ENCODE measurements at regions not wholly inside any gene's neighbourhood (a gene's known extent, or its start where the extent isn't known, plus 50 kb on each side); places are given as distances from the start of the nearest gene placed in this dataset.

DNA sequence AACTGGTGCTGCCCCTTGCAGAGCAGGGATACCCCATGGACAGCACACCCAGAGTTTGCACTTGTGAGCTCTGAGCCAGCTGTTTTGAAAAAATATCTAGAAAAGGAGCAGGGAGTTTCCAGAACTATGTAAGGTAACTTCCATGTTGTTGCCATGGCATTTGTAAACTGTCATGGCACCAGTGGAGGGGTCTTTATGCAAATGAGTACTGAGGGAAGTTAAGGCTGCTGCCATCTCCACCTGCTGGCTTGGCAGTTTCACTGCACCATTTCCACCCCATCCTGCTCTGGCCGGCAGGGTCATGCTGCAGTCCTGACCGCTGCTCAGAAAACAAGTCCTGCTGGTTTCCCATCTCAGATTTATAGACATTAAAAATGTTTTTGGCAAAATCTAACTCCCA is 52.3 kb upstream of the SNTG2 start:
- no peak for DNase-seq (ENCODE audit: low spot score in 2 of 2)

GRCh38 chr2:897091-897490 is 53.6 kb upstream of the SNTG2 start:
- FAIRE-seq: no peak
- DNase-seq (ENCODE audit: low spot score in 2 of 2): no peak

More for the DNA sequence above, 52.3 kb upstream of the SNTG2 start:
- FAIRE-seq: no peak

GRCh38 chr2:893311-893710 is 57.3 kb upstream of the SNTG2 start:
- no peak for DNase-seq (ENCODE audit: low spot score in 2 of 2)
- no peak for FAIRE-seq

DNA sequence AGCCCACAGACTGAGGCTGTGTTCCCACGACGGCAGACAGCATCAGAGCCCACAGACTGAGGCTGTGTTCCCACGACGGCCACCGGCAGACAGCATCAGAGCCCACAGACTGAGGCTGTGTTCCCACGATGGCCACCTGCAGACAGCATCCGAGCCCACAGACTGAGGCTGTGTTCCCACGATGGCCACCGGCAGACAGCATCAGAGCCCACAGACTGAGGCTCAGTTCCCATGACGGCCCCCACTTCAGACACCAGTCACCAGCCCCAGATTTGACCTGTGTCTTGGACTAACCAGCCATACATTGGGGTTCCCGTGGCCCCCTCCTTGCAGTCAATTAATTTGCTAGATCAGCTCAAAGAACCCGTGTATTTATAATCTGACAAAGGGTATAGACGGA is 57.8 kb upstream of the SNTG2 start:
- FAIRE-seq: no peak
- DNase-seq (ENCODE audit: low spot score in 2 of 2): no peak

- DNase-seq (ENCODE audit: low spot score in 2 of 2) (no peak), FAIRE-seq (no peak)
These were observed 58.2 kb upstream of the SNTG2 start for GRCh38 chr2:892401-892800.

- DNase-seq (ENCODE audit: low spot score in 2 of 2): no peak
- FAIRE-seq: no peak
These were observed 58.9 kb upstream of the SNTG2 start for GRCh38 chr2:891734-892133.

DNA sequence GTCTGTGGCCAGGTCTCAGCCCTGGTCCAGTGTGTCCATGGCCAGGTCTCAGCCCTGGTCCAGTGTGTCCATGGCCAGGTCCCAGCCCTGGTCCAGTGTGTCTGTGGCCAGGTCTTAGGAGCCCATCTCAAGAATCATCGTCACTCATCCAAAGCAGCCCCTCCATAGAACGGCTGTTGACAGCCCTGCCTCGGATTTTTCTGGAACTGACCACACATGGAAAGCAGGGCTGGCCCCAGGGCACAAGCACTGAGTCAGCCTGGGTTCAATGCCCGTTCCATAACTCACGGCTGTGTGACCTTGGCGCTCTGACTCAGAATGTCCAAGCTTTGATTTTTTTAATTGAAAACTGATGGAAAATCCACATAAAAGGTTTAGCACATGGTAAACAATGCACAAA is 59.9 kb upstream of the SNTG2 start:
- DNase-seq (ENCODE audit: low spot score in 2 of 2) (no peak), FAIRE-seq (no peak)

DNA sequence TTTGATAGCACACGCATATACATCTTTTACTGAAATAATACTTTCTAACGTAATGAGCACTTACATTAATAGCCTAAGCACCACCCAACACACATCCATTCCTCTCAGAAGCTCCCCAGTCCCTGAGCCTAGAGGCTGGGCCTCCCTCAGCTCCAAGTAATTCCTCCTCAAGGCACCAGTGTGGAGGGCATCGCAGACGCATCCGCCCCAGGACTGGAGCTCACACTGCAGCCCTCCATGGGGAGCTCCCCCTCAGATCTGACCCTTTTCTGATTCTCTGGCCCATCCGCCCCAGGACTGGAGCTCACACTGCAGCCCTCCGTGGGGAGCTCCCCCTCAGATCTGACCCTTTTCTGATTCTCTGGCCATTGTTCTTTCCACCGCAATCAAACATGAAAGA is 60.4 kb upstream of the SNTG2 start:
- DNase-seq (ENCODE audit: low spot score in 2 of 2) (no peak), FAIRE-seq (no peak)

DNA sequence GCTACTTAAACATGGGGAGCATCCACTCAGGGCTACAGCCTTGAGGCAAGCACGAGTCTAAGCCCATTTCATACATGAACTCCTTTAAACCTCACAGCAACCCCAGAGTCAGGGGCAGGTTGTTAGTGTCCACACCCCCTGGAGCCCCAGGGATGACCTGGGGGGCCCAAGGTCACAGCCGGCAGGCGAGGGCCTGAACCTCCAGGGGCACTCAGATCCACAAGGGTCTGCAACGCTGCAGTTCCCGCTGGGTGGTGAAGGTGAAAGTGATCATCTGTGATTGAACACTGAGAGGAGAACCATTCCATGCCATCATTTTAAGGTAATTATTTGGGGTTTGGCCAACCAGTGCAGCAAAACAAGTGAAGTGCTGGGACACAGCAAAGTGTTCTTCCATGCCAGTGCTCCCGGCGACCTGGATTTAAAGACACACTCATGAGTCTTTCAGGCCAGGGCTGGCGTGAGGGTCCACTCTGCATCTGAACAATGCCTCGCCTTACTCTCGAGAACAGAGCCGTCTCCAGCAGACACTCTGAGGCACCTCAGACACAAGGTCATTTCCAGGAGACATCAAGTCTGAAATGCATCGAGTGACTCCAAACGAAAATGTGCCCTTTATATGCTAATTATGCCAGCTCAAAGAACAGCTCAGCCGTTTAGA is 61.6 kb upstream of the SNTG2 start:
- FAIRE-seq: no peak
- DNase-seq (ENCODE audit: low spot score in 2 of 2): no peak

DNA sequence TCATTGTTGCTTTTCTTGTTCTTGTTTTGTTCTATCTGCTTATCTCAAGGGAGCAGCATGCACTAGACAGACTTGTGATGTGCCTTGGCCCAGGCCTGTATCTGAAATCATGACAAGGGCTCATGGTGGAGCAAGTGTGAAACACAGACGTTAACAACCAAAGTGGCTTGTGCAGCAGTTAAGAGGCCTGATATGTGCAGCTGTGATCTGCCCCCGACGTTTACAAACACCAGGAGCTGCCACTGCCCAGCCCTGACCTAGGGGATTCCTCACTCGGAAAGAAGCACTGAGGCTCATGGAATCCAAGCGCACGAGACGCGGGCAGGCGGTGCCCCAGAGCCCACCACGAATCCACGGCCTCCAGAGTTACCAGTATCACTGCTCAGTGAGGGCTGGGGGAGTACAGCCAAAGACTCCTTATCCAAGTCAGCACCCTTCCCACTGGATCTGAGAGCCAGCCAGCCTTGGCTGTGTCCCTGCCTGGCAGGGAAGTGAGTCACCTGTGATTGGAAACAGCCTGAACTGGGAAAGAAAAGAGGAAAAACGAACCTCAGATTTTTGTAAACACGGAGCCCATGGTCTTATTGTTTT is 62.3 kb upstream of the SNTG2 start:
- no peak for DNase-seq (ENCODE audit: low spot score in 2 of 2)
- FAIRE-seq: no peak

DNA sequence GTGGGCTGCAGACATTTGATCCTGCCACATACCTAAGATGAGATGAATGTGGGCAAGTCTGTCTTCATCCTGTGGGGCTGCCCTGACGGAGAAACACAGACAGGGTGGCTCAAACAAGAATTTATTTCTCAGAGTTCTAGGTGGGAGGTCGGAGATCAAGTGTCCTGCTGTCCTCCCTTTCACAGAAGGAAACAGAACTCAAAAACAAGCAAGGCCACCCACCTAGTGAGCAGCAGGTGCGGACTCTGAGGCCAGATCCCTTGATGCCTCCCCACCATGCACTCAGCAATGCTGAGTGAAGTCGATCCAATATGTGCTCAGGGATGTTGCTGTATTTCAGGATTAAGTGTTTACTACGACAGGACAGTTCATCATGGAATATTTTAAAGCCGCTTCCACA is 63.0 kb upstream of the SNTG2 start:
- no peak for FAIRE-seq
- DNase-seq (ENCODE audit: low spot score in 2 of 2): no peak

GRCh38 chr2:886072-887022 is 64.3 kb upstream of the SNTG2 start:
- FAIRE-seq (no peak), DNase-seq (ENCODE audit: low spot score in 2 of 2) (no peak)

GRCh38 chr2:885230-886071 is 65.2 kb upstream of the SNTG2 start:
- DNase-seq (ENCODE audit: low spot score in 2 of 2): no peak
- no peak for FAIRE-seq

- no peak for DNase-seq (ENCODE audit: low spot score in 2 of 2)
- FAIRE-seq: no peak
These were observed 66.6 kb upstream of the SNTG2 start for GRCh38 chr2:883803-884748.

DNA sequence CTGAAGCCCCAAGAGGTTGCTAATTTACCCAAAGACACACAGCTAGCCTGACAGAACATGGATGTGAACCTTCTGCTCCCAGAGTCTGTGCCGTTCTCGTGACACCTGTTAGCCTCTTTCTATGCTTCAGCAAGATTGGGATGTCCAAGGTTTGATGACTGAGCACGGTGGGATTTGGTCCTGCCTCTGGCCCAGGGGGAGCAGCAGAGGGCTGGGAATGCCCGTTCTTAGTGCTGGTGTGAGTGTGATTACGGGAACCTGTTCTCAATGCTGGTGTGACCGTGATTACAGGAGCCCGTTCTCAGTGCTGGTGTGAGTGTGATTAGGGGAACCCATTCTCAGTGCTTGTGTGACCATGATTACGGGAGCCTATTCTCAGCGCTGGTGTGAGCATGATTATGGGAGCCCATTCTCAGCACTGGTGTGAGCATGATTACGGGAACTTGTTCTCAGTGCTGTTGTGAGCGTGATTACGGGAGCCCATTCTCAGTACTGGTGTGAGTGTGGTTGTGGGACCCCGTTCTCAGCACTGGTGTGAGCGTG is 67.3 kb upstream of the SNTG2 start:
- FAIRE-seq (no peak), DNase-seq (ENCODE audit: low spot score in 2 of 2) (no peak)

- FAIRE-seq (no peak), DNase-seq (ENCODE audit: low spot score in 2 of 2) (no peak)
These were observed 69.3 kb upstream of the SNTG2 start for GRCh38 chr2:881204-881918.

DNA sequence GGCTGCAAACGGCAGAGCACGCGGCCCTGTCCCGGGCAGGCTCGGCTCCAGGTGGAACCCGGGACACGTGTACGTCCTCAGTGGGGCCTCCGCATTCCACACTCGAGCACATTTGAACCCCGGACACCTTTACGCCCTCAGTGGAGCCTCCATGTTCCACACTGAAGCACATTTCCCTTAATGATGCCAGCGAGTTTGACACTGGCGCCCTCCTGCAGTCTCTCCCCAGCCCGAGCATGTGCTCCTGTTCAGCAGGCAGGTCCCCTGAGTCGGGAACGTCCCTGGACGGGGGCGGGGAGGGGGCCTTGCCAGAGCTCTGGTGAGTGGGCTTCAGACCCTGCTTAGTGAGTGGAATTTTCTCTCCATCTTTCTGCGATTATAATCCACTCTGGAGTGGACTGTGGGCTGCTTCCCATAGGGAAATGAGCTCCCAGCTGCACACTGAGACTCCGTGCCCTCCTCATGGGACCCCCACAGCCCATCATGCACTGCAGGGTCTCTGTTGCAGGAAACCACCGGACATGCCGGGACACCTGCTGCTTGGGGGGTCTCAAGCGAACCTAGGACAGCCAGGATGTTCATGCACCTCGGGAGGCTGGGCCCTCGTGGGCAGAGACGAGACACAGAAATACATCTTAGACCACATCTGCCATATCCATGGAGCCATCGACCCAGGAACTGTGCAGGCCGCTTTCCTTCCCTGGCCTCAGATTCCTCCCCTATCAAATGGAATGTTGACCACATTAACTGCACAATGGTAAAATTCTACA is 70.3 kb upstream of the SNTG2 start:
- FAIRE-seq: no peak
- no peak for DNase-seq (ENCODE audit: low spot score in 2 of 2)

GRCh38 chr2:879540-879939 is 71.1 kb upstream of the SNTG2 start:
- FAIRE-seq: no peak

More at GRCh38 chr2:879540-879939, 71.1 kb upstream of the SNTG2 start:
- DNase-seq (ENCODE audit: low spot score in 2 of 2): no peak
